ENCODE measurements at regions not wholly inside any gene's neighbourhood (a gene's known extent, or its start where the extent isn't known, plus 50 kb on each side); places are given as distances from the start of the nearest gene placed in this dataset.

- no peak for TF ChIP-seq TOX (CRISPR knock-in tag; IDR thresholded peaks at IDR 0.05; ENCODE audit: borderline replicate concordance)
- TF ChIP-seq PPARA (CRISPR knock-in tag; IDR thresholded peaks at IDR 0.05; ENCODE audit: borderline replicate concordance) = no peak
- TF ChIP-seq POU6F1 (CRISPR knock-in tag; IDR thresholded peaks at IDR 0.05; ENCODE audit: borderline replicate concordance, low read depth) = no peak
- no peak for TF ChIP-seq TSHZ2 (CRISPR knock-in tag; IDR thresholded peaks at IDR 0.05)
- no peak for TF ChIP-seq ZC3H10 (CRISPR knock-in tag; IDR thresholded peaks at IDR 0.05)
- no peak for TF ChIP-seq ZFP30 (CRISPR knock-in tag; IDR thresholded peaks at IDR 0.05)
- no peak for TF ChIP-seq CREB5 (CRISPR knock-in tag; IDR thresholded peaks at IDR 0.05; ENCODE audit: low read depth)
- TF ChIP-seq PATZ1 (CRISPR knock-in tag; IDR thresholded peaks at IDR 0.05; ENCODE audit: borderline replicate concordance) = no peak
- TF ChIP-seq RARB (CRISPR knock-in tag; IDR thresholded peaks at IDR 0.05) = no peak
- no peak for TF ChIP-seq ESRRG (CRISPR knock-in tag; IDR thresholded peaks at IDR 0.05)
- TF ChIP-seq ISL1 (CRISPR knock-in tag; IDR thresholded peaks at IDR 0.05) = no peak
- no peak for TF ChIP-seq CSRNP3 (CRISPR knock-in tag; IDR thresholded peaks at IDR 0.05)
- TF ChIP-seq ARNTL (CRISPR knock-in tag; IDR thresholded peaks at IDR 0.05; ENCODE audit: borderline replicate concordance, low read depth) = no peak
- no peak for TF ChIP-seq SNAI2 (CRISPR knock-in tag; IDR thresholded peaks at IDR 0.05)
- no peak for TF ChIP-seq ZNF565 (CRISPR knock-in tag; conservative IDR thresholded peaks at IDR 0.05; ENCODE audit: low read depth)
- no peak for TF ChIP-seq ZNF70 (CRISPR knock-in tag; IDR thresholded peaks at IDR 0.05)
- no peak for TF ChIP-seq ZFP3 (CRISPR knock-in tag; IDR thresholded peaks at IDR 0.05)
- TF ChIP-seq CSDC2 (CRISPR knock-in tag; IDR thresholded peaks at IDR 0.05) = no peak
- no peak for ATAC-seq
Measured at GRCh38 chr1:238324211-238324864, 433.6 kb upstream of the ZP4 start.

GRCh38 chr1:238323490-238323889 lies 432.8 kb upstream of the ZP4 start:
- no peak for TF ChIP-seq ZC3H10 (CRISPR knock-in tag; IDR thresholded peaks at IDR 0.05)
- no peak for TF ChIP-seq TCF4 (CRISPR knock-in tag; IDR thresholded peaks at IDR 0.05; ENCODE audit: borderline replicate concordance)
- TF ChIP-seq PPARA (CRISPR knock-in tag; IDR thresholded peaks at IDR 0.05; ENCODE audit: borderline replicate concordance) = no peak
- no peak for TF ChIP-seq ZNF70 (CRISPR knock-in tag; IDR thresholded peaks at IDR 0.05)
- TF ChIP-seq ZFP30 (CRISPR knock-in tag; IDR thresholded peaks at IDR 0.05) = no peak
- TF ChIP-seq ZNF565 (CRISPR knock-in tag; conservative IDR thresholded peaks at IDR 0.05; ENCODE audit: low read depth) = no peak
- TF ChIP-seq PATZ1 (CRISPR knock-in tag; IDR thresholded peaks at IDR 0.05; ENCODE audit: borderline replicate concordance) = no peak
- TF ChIP-seq ZFP3 (CRISPR knock-in tag; IDR thresholded peaks at IDR 0.05) = no peak
- no peak for TF ChIP-seq ISL1 (CRISPR knock-in tag; IDR thresholded peaks at IDR 0.05)
- TF ChIP-seq ZNF8 (CRISPR knock-in tag; IDR thresholded peaks at IDR 0.05) = no peak
- no peak for TF ChIP-seq SNAI2 (CRISPR knock-in tag; IDR thresholded peaks at IDR 0.05)
- TF ChIP-seq OSR1 (CRISPR knock-in tag; IDR thresholded peaks at IDR 0.05) = no peak
- no peak for TF ChIP-seq ARNTL (CRISPR knock-in tag; IDR thresholded peaks at IDR 0.05; ENCODE audit: borderline replicate concordance, low read depth)
- no peak for TF ChIP-seq CSDC2 (CRISPR knock-in tag; IDR thresholded peaks at IDR 0.05)
- no peak for TF ChIP-seq CSRNP3 (CRISPR knock-in tag; IDR thresholded peaks at IDR 0.05)

More at GRCh38 chr1:238323490-238323889, 432.8 kb upstream of the ZP4 start:
- ATAC-seq = no peak

Data from SK-N-SH treated with all-trans-retinoic acid at 6 μM for 48 hours (cell line).